ENCODE measurements at regions not wholly inside any gene's neighbourhood (a gene's known extent, or its start where the extent isn't known, plus 50 kb on each side); places are given as distances from the start of the nearest gene placed in this dataset.

- in situ Hi-C loops (cut with MboI; ENCODE audit: low pct_unique_long_range_greater_than_20kb, low sequenced_read_pairs, unreplicated experiment) = no loop called here
- TF ChIP-seq CTCF (IDR thresholded peaks at IDR 0.05; ENCODE audit: extremely low read depth, insufficient read depth, missing control alignments) = no peak
- no peak for DNase-seq (ENCODE audit: low spot score)
These were observed 84.7 kb upstream of the SALL4 start for GRCh38 chr20:51886891-51887608.

GRCh38 chr20:51886341-51886740 is 84.0 kb upstream of the SALL4 start:
- no peak for DNase-seq (ENCODE audit: low spot score)
- TF ChIP-seq CTCF (IDR thresholded peaks at IDR 0.05; ENCODE audit: extremely low read depth, insufficient read depth, missing control alignments) = no peak
- in situ Hi-C loops (cut with MboI; ENCODE audit: low pct_unique_long_range_greater_than_20kb, low sequenced_read_pairs, unreplicated experiment) = no loop called here

GRCh38 chr20:51884561-51884960 is 82.2 kb upstream of the SALL4 start:
- in situ Hi-C loops (cut with MboI; ENCODE audit: low pct_unique_long_range_greater_than_20kb, low sequenced_read_pairs, unreplicated experiment) = no loop called here
- DNase-seq (ENCODE audit: low spot score) = no peak
- no peak for TF ChIP-seq CTCF (IDR thresholded peaks at IDR 0.05; ENCODE audit: extremely low read depth, insufficient read depth, missing control alignments)

- DNase-seq (ENCODE audit: low spot score) = no peak
- in situ Hi-C loops (cut with MboI; ENCODE audit: low pct_unique_long_range_greater_than_20kb, low sequenced_read_pairs, unreplicated experiment) = no loop called here
- no peak for TF ChIP-seq CTCF (IDR thresholded peaks at IDR 0.05; ENCODE audit: extremely low read depth, insufficient read depth, missing control alignments)
These were observed 77.9 kb upstream of the SALL4 start for GRCh38 chr20:51880188-51880587.

GRCh38 chr20:51876313-51876940 is 74.1 kb upstream of the SALL4 start:
- TF ChIP-seq CTCF (IDR thresholded peaks at IDR 0.05; ENCODE audit: extremely low read depth, insufficient read depth, missing control alignments) = no peak
- in situ Hi-C loops (cut with MboI; ENCODE audit: low pct_unique_long_range_greater_than_20kb, low sequenced_read_pairs, unreplicated experiment) = no loop called here
- DNase-seq (ENCODE audit: low spot score) = no peak

- DNase-seq (ENCODE audit: low spot score) = no peak
These were observed 71.3 kb upstream of the SALL4 start for GRCh38 chr20:51873652-51874051.

More at GRCh38 chr20:51873652-51874051, 71.3 kb upstream of the SALL4 start:
- no peak for TF ChIP-seq CTCF (IDR thresholded peaks at IDR 0.05; ENCODE audit: extremely low read depth, insufficient read depth, missing control alignments)
- in situ Hi-C loops (cut with MboI; ENCODE audit: low pct_unique_long_range_greater_than_20kb, low sequenced_read_pairs, unreplicated experiment) = no loop called here
